OCI-LY1 (cell line): ENCODE measurements at regions not wholly inside any gene's neighbourhood (a gene's known extent, or its start where the extent isn't known, plus 50 kb on each side); places are given as distances from the start of the nearest gene placed in this dataset.

Experiments
- H2AFZ ChIP-seq: fragments of 200-600 bp; sonication (generic), shearing (Covaris generic); 2 replicates; pipeline ENCODE4 v1.6.0; 2014; ENCODE audit warnings: antibody characterized with exemption, mild to moderate bottlenecking, low read length
- H3F3A ChIP-seq: fragments of 200-600 bp; sonication (generic), shearing (Covaris generic); 2 replicates; pipeline ENCODE4 v1.6.0; 2014; ENCODE audit warnings: mild to moderate bottlenecking, antibody characterized with exemption, low read length, moderate library complexity; ENCODE audit not compliant: insufficient read depth
- H3K27ac ChIP-seq: fragments of 200-600 bp; sonication (generic); 2 replicates; pipeline ENCODE4 v1.5.1; 2014; ENCODE audit warnings: low read length, mixed run types, mild to moderate bottlenecking, low read depth; ENCODE audit not compliant: poor library complexity, severe bottlenecking
- H3K27me3 ChIP-seq: fragments of 200-600 bp; sonication (generic); 2 replicates; pipeline ENCODE4 v1.6.0; 2014; ENCODE audit warnings: antibody characterized with exemption, mild to moderate bottlenecking, low read length, moderate library complexity; ENCODE audit not compliant: insufficient read depth
- H3K36me3 ChIP-seq: fragments of 200-600 bp; sonication (generic); 2 replicates; pipeline ENCODE4 v1.6.1; 2014; ENCODE audit warnings: mild to moderate bottlenecking, antibody characterized with exemption, low read length, moderate library complexity, mixed read lengths; ENCODE audit not compliant: insufficient read depth
- H3K4me1 ChIP-seq: fragments of 200-600 bp; sonication (generic); 2 replicates; pipeline ENCODE4 v1.5.1; 2014; ENCODE audit warnings: mild to moderate bottlenecking, low read length, moderate library complexity; ENCODE audit not compliant: insufficient read depth, severe bottlenecking
- H3K4me2 ChIP-seq: fragments of 200-600 bp; sonication (generic), shearing (Covaris generic); 2 replicates; pipeline ENCODE4 v1.6.1; 2014; ENCODE audit warnings: low read length
- H3K4me3 ChIP-seq: fragments of 200-600 bp; sonication (generic); 2 replicates; pipeline ENCODE4 v1.5.1; 2014; ENCODE audit warnings: low read length, low read depth, mild to moderate bottlenecking, mixed read lengths; ENCODE audit not compliant: poor library complexity, severe bottlenecking
- H3K79me2 ChIP-seq: fragments of 200-600 bp; shearing (Covaris generic); 2 replicates; pipeline ENCODE4 v1.6.1; 2016; ENCODE audit warnings: mixed run types, low read length, mixed read lengths; ENCODE audit not compliant: insufficient read depth
- H3K9ac ChIP-seq: fragments of 200-600 bp; sonication (generic), shearing (Covaris generic); 2 replicates; pipeline ENCODE4 v1.6.1; 2014; ENCODE audit warnings: mild to moderate bottlenecking, low read length, mixed read lengths
- H3K9me2 ChIP-seq: fragments of 200-600 bp; sonication (generic), shearing (Covaris generic); 2 replicates; pipeline ENCODE4 v1.6.1; 2014; ENCODE audit warnings: low read depth, mild to moderate bottlenecking, low read length, mixed read lengths
- H3K9me3 ChIP-seq: fragments of 200-600 bp; shearing (Covaris generic); 2 replicates; pipeline ENCODE4 v1.6.1; 2014; ENCODE audit warnings: low read length, mixed read lengths
- H4K20me1 ChIP-seq: fragments of 200-600 bp; sonication (generic), shearing (Covaris generic); 2 replicates; pipeline ENCODE4 v1.6.0; 2016; ENCODE audit warnings: mild to moderate bottlenecking, low read length; ENCODE audit not compliant: insufficient read depth
- CTCF ChIP-seq: fragments of 200-600 bp; sonication (generic), shearing (Covaris generic); IDR thresholded peaks from 2 replicates; pipeline ENCODE4 v1.5.1; 2017; ENCODE audit warnings: mild to moderate bottlenecking, antibody characterized with exemption, low read length, moderate library complexity, mixed read lengths
- EZH2 ChIP-seq: fragments of 200-600 bp; sonication (generic), shearing (Covaris generic); IDR thresholded peaks from 2 replicates; pipeline ENCODE4 v1.8.0; 2017; ENCODE audit warnings: borderline replicate concordance, mixed run types, mild to moderate bottlenecking, antibody characterized with exemption, low read length, moderate library complexity, mixed read lengths

GRCh38 chr3:64300790-64301423, 75.6 kb upstream of the PRICKLE2 start:
- Histone ChIP-seq H3K36me3 (no peaks in the 10 kb centered on the region), H3K9ac (no peak overlapping the region), H2AFZ (no peak overlapping the region), H3K9me3 (peaks cover 8% of the 10 kb centered on the region; the same call in 1 of the 2 replicates), H3K4me2 (no peak overlapping the region), H4K20me1 (no peaks in the 10 kb centered on the region), H3F3A (no peaks in the 10 kb centered on the region), H3K9me2 (no peaks in the 10 kb centered on the region), H3K79me2 (no peaks in the 10 kb centered on the region), H3K4me3 (no peak overlapping the region), H3K27me3 (0 out of 2 replicates have a peak, but pooled peaks cover 3% of the 10 kb centered on the region), H3K4me1 (no peaks in the 10 kb centered on the region), H3K27ac (no peak overlapping the region)
- TF ChIP-seq EZH2: no peak

- no peaks in the 10 kb centered on the region for H3F3A ChIP-seq
- H3K9ac ChIP-seq: no peak overlapping the region
- no peak overlapping the region for H3K27ac ChIP-seq
These were observed 73.9 kb upstream of the PRICKLE2 start for GRCh38 chr3:64299206-64299605.

GRCh38 chr3:64297563-64297962, 72.3 kb upstream of the PRICKLE2 start:
- H3K4me1 ChIP-seq: no peaks in the 10 kb centered on the region
- no peaks in the 10 kb centered on the region for H3K79me2 ChIP-seq
- TF ChIP-seq EZH2 (no peak), CTCF (no peak)
- H4K20me1 ChIP-seq: no peaks in the 10 kb centered on the region
- no peaks in the 10 kb centered on the region for H3F3A ChIP-seq
- no peak overlapping the region for H3K9ac ChIP-seq
- H3K4me2 ChIP-seq: no peak overlapping the region
- H3K4me3 ChIP-seq: no peak overlapping the region
- peaks cover 8% of the 10 kb centered on the region; the same call in 1 of the 2 replicates for H3K9me3 ChIP-seq
- H3K27me3 ChIP-seq: no peaks in the 10 kb centered on the region
- no peaks in the 10 kb centered on the region for H3K36me3 ChIP-seq
- no peak overlapping the region for H3K27ac ChIP-seq
- H2AFZ ChIP-seq: no peak overlapping the region
- no peaks in the 10 kb centered on the region for H3K9me2 ChIP-seq

More at GRCh38 chr3:64299206-64299605, 73.9 kb upstream of the PRICKLE2 start:
- H3K79me2 ChIP-seq: no peaks in the 10 kb centered on the region
- H3K9me3 ChIP-seq: peaks cover 8% of the 10 kb centered on the region; the same call in 1 of the 2 replicates
- no peak overlapping the region for H3K4me2 ChIP-seq
- no peaks in the 10 kb centered on the region for H4K20me1 ChIP-seq
- no peaks in the 10 kb centered on the region for H3K4me1 ChIP-seq
- H3K9me2 ChIP-seq: no peaks in the 10 kb centered on the region
- no peak overlapping the region for H2AFZ ChIP-seq
- no peaks in the 10 kb centered on the region for H3K36me3 ChIP-seq
- H3K27me3 ChIP-seq: no peaks in the 10 kb centered on the region
- H3K4me3 ChIP-seq: no peak overlapping the region
- TF ChIP-seq EZH2: no peak
- TF ChIP-seq CTCF: no peak

GRCh38 chr3:64295594-64295993, 70.3 kb upstream of the PRICKLE2 start:
- Histone ChIP-seq H3K27me3 (no peaks in the 10 kb centered on the region), H3K4me3 (no peak overlapping the region), H3F3A (no peaks in the 10 kb centered on the region), H3K79me2 (no peaks in the 10 kb centered on the region), H4K20me1 (no peaks in the 10 kb centered on the region), H3K36me3 (no peaks in the 10 kb centered on the region), H3K4me2 (no peak overlapping the region), H3K9me2 (no peaks in the 10 kb centered on the region), H3K9ac (no peak overlapping the region), H3K27ac (no peak overlapping the region), H3K4me1 (no peaks in the 10 kb centered on the region), H3K9me3 (peaks cover 8% of the 10 kb centered on the region; the same call in 1 of the 2 replicates), H2AFZ (no peak overlapping the region)
- TF ChIP-seq EZH2: no peak
- TF ChIP-seq CTCF: no peak
